ENCODE measurements at regions not wholly inside any gene's neighbourhood (a gene's known extent, or its start where the extent isn't known, plus 50 kb on each side); places are given as distances from the start of the nearest gene placed in this dataset.

- TF ChIP-seq ZBTB4 (CRISPR knock-in tag; IDR thresholded peaks at IDR 0.05) (no peak), USF2 (IDR thresholded peaks at IDR 0.05; ENCODE audit: borderline replicate concordance, low read depth, low read length) (no peak), MAX (IDR thresholded peaks at IDR 0.05; ENCODE audit: low read depth, low read length) (no peak), ZNF622 (IDR thresholded peaks at IDR 0.05) (no peak), JUND (IDR thresholded peaks at IDR 0.05; ENCODE audit: low read depth, low read length) (no peak), NFIC (IDR thresholded peaks at IDR 0.05; ENCODE audit: low read depth, low read length) (no peak)
Observed at GRCh38 chr1:217021956-217022355, 298.7 kb upstream of the ESRRG start.

Measured in GM12878 (cell line).